ENCODE measurements at regions not wholly inside any gene's neighbourhood (a gene's known extent, or its start where the extent isn't known, plus 50 kb on each side); places are given as distances from the start of the nearest gene placed in this dataset.

DNA sequence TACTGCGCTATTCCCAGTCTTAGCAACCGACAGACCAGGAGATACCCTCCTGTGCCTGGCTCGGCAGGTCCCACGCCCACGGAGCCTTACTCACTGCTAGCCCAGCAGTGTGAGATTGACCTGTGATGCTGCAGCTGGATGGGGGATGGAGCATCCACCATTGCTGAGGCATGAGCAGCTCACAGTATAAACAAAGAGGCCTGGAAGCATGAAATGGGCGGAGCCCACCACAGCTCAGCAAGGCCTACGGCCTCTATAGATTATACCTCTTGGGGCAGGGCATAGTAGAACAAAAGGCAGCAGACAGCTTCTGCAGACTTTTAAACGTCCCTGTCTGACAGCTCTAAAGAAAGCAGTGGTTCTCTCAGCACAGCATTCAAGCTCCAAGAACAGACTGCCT is 160.3 kb downstream of the ANXA2 start:
- TF ChIP-seq, protein P1, sequence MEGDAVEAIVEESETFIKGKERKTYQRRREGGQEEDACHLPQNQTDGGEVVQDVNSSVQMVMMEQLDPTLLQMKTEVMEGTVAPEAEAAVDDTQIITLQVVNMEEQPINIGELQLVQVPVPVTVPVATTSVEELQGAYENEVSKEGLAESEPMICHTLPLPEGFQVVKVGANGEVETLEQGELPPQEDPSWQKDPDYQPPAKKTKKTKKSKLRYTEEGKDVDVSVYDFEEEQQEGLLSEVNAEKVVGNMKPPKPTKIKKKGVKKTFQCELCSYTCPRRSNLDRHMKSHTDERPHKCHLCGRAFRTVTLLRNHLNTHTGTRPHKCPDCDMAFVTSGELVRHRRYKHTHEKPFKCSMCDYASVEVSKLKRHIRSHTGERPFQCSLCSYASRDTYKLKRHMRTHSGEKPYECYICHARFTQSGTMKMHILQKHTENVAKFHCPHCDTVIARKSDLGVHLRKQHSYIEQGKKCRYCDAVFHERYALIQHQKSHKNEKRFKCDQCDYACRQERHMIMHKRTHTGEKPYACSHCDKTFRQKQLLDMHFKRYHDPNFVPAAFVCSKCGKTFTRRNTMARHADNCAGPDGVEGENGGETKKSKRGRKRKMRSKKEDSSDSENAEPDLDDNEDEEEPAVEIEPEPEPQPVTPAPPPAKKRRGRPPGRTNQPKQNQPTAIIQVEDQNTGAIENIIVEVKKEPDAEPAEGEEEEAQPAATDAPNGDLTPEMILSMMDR (IDR thresholded peaks at IDR 0.05), result no peak
- TF ChIP-seq EZH2 (IDR thresholded peaks at IDR 0.05) (no peak), EZH2phosphoT487 (IDR thresholded peaks at IDR 0.05) (no peak)

All from neural progenitor cell (in vitro differentiated cells).